Panc1 (cell line): ENCODE measurements at regions not wholly inside any gene's neighbourhood (a gene's known extent, or its start where the extent isn't known, plus 50 kb on each side); places are given as distances from the start of the nearest gene placed in this dataset.

Experiments used
- ATAC-seq: fragments of 200-7000 bp; cut with Tn5 transposase; 2 replicates; pipeline ENCODE4 v1.9.1; 2020; ENCODE audit warnings: mild to moderate bottlenecking, moderate library complexity
- BruUV-seq: library from RNA; stranded (reverse); fragments of 400-500 nt; replicated peaks from 2 replicates; lab custom pipeline; 2021; lab: Mats Ljungman, UMichigan
- CTCF ChIA-PET: fragments of 300-600 bp; sonication (Branson Sonifier 250); formaldehyde crosslinking; loops from one replicate; lab custom pipeline; 2022; ENCODE audit warnings: antibody characterized with exemption; lab: Charles Lee
- POLR2A ChIA-PET: fragments of 300-600 bp; sonication (Branson Sonifier 250); formaldehyde crosslinking; loops from one replicate; lab custom pipeline; 2022; ENCODE audit warnings: antibody characterized with exemption; lab: Charles Lee
- DNase-seq: peaks from one replicate; pipeline ENCODE4 v3.0.0-alpha.2; 2010; ENCODE audit warnings: low read depth, low spot score
- H3K27ac ChIP-seq: 2 replicates; pipeline ENCODE4 v1.5.1; 2011; ENCODE audit warnings: mild to moderate bottlenecking, low read length, inconsistent platforms
- H3K27me3 ChIP-seq: fragments of 200-500 bp; sonication (Bioruptor generic); 2 replicates; pipeline ENCODE4 v1.6.0; 2014; ENCODE audit warnings: low read length, inconsistent platforms; ENCODE audit not compliant: control insufficient read depth, insufficient read depth
- H3K36me3 ChIP-seq: fragments of 200-500 bp; sonication (Bioruptor generic); 2 replicates; pipeline ENCODE4 v1.5.1; 2014; ENCODE audit warnings: inconsistent platforms, mild to moderate bottlenecking, low read length, moderate library complexity; ENCODE audit not compliant: control insufficient read depth, insufficient read depth
- H3K4me1 ChIP-seq: 2 replicates; pipeline ENCODE4 v1.5.1; 2011; ENCODE audit warnings: inconsistent platforms, mild to moderate bottlenecking, low read length, moderate library complexity; ENCODE audit not compliant: control insufficient read depth, insufficient read depth
- H3K4me3 ChIP-seq, 2 experiments: 2 replicates each; pipeline ENCODE4 v1.5.1; 2011 to 2012; ENCODE audit warnings: low read depth in 2 of 2, low read length in 2 of 2, mild to moderate bottlenecking in 2 of 2, inconsistent platforms in 1 of 2, moderate library complexity in 1 of 2
- H3K9me3 ChIP-seq: fragments of 200-500 bp; sonication (Bioruptor generic); 2 replicates; pipeline ENCODE4 v1.5.1; 2014; ENCODE audit warnings: low read depth, mild to moderate bottlenecking, inconsistent platforms, low read length, moderate library complexity; ENCODE audit not compliant: control insufficient read depth, insufficient read depth
- CTCF ChIP-seq: fragments of 450-650 bp; IDR thresholded peaks from 2 replicates; pipeline ENCODE4 v1.5.1; 2017; ENCODE audit warnings: mild to moderate bottlenecking
- POLR2AphosphoS5 ChIP-seq: IDR thresholded peaks from 2 replicates; pipeline ENCODE4 v1.6.1; 2012; ENCODE audit warnings: mild to moderate bottlenecking, low read depth, low read length, moderate library complexity
- REST ChIP-seq, 2 experiments: IDR thresholded peaks; 2 replicates each; pipeline ENCODE4 v1.6.1; 2011 to 2012; ENCODE audit warnings: low read depth in 2 of 2, control low read depth in 1 of 2, low read length in 1 of 2, mild to moderate bottlenecking in 1 of 2, moderate library complexity in 1 of 2; ENCODE audit not compliant: insufficient read depth in 1 of 2
- SIN3A ChIP-seq: IDR thresholded peaks from 2 replicates; pipeline ENCODE4 v1.6.1; 2012; ENCODE audit warnings: low read depth, mild to moderate bottlenecking, low read length, moderate library complexity, borderline replicate concordance; ENCODE audit not compliant: insufficient read depth
- TCF7L2 ChIP-seq: IDR thresholded peaks from 2 replicates; pipeline ENCODE4 v1.6.1; 2011; ENCODE audit warnings: mild to moderate bottlenecking, low read depth, low read length, inconsistent platforms
- in situ Hi-C: cut with HindIII; loops from 2 replicates; pipeline ENCODE4 v1.10.0; 2016; ENCODE audit warnings: low sequenced_read_pairs, low pct_unique_long_range_greater_than_20kb
- intact Hi-C: fragments of 100-400 bp; cut with micrococcal nuclease; formaldehyde crosslinking; loops from one replicate; pipeline ENCODE4 v1.10.0; 2022; ENCODE audit not compliant: unreplicated experiment

GRCh38 chr6:92072387-92072786 lies 1347.0 kb downstream of the EPHA7 start:
- intact Hi-C loops, result no loop called here
- ATAC-seq (no peak), DNase-seq (no peak)
- Histone ChIP-seq H3K27me3 (no peaks in the 10 kb centered on the region), H3K4me3 (no peak overlapping the region), H3K36me3 (no peaks in the 10 kb centered on the region), H3K27ac (no peak overlapping the region), H3K4me1 (no peaks in the 10 kb centered on the region), H3K9me3 (no peaks in the 10 kb centered on the region)
- in situ Hi-C loops, result no loop called here
- no TSS peak for BruUV-seq
- CTCF ChIA-PET, result no interaction called here
- POLR2A ChIA-PET, result no interaction called here
- no peak for TF ChIP-seq SIN3A
- no peak for TF ChIP-seq REST (IDR thresholded peaks at IDR 0.05; ENCODE audit: insufficient read depth in 1 of 2, low read depth in 2 of 2, low read length in 1 of 2)
- TF ChIP-seq CTCF, result no peak
- TF ChIP-seq POLR2AphosphoS5, result no peak
- TF ChIP-seq TCF7L2, result no peak

GRCh38 chr6:92069781-92070180 lies 1349.6 kb downstream of the EPHA7 start:
- Histone ChIP-seq H3K4me1 (no peaks in the 10 kb centered on the region), H3K27me3 (no peaks in the 10 kb centered on the region), H3K4me3 (no peak overlapping the region), H3K36me3 (no peaks in the 10 kb centered on the region), H3K27ac (no peak overlapping the region), H3K9me3 (no peaks in the 10 kb centered on the region)
- no peak for ATAC-seq
- POLR2A ChIA-PET, result no interaction called here
- intact Hi-C loops, result no loop called here
- CTCF ChIA-PET, result no interaction called here
- no peak for DNase-seq
- in situ Hi-C loops, result no loop called here
- TF ChIP-seq TCF7L2 (no peak), CTCF (no peak), REST (IDR thresholded peaks at IDR 0.05; ENCODE audit: insufficient read depth in 1 of 2, low read depth in 2 of 2, low read length in 1 of 2) (no peak), SIN3A (no peak), POLR2AphosphoS5 (no peak)
- BruUV-seq, result no TSS peak
